ENCODE measurements at regions not wholly inside any gene's neighbourhood (a gene's known extent, or its start where the extent isn't known, plus 50 kb on each side); places are given as distances from the start of the nearest gene placed in this dataset.

DNA sequence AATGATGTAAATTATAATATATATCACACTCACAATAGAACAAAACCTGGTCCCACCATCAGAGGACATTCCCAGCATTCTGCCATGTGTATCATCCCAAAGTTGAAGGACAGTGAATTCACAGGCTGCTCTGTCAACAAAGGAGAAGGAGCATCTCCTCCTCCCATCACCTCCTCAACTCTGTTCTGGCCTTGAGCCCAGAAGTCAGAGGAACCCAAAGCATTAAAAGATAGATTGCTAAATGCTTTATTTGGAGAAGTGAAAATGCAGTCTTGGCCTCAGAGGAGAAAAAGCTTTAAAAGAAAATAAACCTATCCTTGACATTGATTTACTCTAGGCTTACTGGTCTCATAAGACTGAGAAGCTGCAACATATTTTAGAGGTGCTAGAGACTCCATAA, 268.8 kb upstream of the RASGEF1B start:
- TF ChIP-seq, protein P1, sequence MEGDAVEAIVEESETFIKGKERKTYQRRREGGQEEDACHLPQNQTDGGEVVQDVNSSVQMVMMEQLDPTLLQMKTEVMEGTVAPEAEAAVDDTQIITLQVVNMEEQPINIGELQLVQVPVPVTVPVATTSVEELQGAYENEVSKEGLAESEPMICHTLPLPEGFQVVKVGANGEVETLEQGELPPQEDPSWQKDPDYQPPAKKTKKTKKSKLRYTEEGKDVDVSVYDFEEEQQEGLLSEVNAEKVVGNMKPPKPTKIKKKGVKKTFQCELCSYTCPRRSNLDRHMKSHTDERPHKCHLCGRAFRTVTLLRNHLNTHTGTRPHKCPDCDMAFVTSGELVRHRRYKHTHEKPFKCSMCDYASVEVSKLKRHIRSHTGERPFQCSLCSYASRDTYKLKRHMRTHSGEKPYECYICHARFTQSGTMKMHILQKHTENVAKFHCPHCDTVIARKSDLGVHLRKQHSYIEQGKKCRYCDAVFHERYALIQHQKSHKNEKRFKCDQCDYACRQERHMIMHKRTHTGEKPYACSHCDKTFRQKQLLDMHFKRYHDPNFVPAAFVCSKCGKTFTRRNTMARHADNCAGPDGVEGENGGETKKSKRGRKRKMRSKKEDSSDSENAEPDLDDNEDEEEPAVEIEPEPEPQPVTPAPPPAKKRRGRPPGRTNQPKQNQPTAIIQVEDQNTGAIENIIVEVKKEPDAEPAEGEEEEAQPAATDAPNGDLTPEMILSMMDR (IDR thresholded peaks at IDR 0.05), result no peak

DNA sequence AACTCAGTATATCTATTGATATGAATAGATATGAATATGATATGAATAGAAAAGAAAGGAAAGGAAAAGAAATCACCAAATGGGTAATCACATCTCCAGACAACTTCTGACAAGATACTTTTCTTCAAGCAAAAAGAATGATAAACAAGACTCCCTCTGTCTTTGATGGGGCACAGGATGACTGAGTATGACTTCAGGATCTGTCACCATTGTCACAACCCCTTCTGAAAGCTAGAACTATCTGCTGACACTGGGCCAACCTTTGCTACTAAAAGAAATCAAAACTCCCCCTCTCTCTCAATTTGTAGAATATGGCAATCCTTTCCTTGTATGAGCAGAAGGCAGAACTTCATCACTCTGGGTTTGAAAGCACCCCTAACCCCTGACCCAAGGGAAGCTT, 267.2 kb upstream of the RASGEF1B start:
- TF ChIP-seq, protein P1 (IDR thresholded peaks at IDR 0.05), result no peak

- TF ChIP-seq, protein P1 (IDR thresholded peaks at IDR 0.05), result no peak
Observed at GRCh38 chr4:81737865-81738559, 266.3 kb upstream of the RASGEF1B start.

GRCh38 chr4:81736324-81736723, 264.6 kb upstream of the RASGEF1B start:
- TF ChIP-seq, protein P1 (IDR thresholded peaks at IDR 0.05), result no peak

DNA sequence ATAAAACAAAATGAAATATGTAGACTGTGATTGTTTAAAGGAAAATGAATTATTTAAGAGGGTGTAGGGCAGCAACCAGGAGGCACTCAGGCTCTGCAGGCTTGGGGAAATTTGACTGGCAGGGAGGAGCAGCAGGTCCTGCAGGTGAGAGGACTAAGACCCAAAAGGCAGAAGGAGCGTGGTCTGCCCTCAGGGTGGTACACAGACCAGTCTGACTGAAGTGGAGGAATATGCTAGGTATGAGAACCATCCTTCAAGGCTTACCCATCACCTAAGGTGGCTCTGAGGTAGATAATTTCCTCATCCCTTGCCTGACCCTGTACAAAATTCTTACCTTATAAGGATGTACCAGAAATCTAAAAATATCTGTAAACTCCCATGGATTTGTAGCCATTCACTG, 261.3 kb upstream of the RASGEF1B start:
- TF ChIP-seq, protein P1 (IDR thresholded peaks at IDR 0.05), result no peak

DNA sequence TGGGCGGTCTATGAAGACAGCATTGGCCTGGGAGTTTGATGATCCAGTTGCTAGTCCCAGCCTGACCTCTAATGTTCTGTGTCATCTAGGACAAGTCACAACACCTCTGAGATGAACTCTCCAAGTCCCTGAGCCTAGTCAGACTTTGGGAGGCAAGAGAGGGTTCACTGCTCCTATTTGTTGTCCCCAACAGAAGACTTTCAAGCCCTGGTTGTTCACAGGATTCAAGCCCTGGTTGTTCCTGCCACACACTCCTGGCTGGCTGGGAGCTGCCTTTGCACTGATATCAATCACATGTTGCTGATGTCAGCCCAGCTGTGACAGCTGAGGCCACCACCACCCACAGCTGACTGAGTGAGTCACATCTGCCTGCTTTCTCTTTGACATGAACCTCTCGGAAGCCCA, 253.2 kb upstream of the RASGEF1B start:
- TF ChIP-seq, protein P1 (IDR thresholded peaks at IDR 0.05), result no peak

DNA sequence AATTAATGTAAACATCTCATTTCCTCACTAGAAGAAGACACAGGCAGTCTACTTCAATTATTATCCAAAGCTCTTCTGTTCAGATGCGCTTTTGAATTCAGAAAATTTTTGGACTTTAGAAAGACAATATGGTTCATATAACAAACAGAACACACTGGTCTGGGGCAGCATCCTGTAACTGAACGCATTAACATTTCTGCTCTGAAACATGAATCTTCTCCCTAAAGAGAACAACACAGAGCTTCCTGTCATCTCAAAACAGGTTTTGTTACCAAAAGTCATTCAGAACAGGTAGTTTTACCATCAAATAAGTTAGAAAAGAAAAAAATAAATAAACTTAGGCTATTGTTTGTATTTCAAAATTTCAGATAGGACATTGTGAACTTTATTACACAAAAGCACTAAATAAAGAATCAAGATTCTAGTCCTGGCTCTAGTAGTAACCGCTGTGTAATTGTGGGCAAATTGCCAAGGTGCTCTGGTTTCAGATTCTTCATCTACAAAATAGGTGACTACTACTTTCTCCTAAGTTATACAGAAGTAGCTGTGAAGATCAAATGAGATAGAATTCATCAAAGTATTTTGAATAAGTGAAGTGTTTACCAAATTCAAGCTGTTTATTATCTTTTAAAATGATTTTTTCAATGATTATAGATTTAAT, 252.3 kb upstream of the RASGEF1B start:
- TF ChIP-seq, protein P1 (IDR thresholded peaks at IDR 0.05), result no peak
